CD4-positive, alpha-beta T cell treated with Interleukin-4 for 1 hour (primary cell): ENCODE measurements at regions not wholly inside any gene's neighbourhood (a gene's known extent, or its start where the extent isn't known, plus 50 kb on each side); places are given as distances from the start of the nearest gene placed in this dataset.

Experiments
- DNase-seq, 2 donors: peaks; one replicate each; pipeline ENCODE4 v3.0.0-alpha.2; 2020 to 2022

GRCh38 chr6:14728396-14729024 lies 517.4 kb upstream of the JARID2 start:
- peak in 1 of 2 donors; percentile 77 for DNase-seq

- DNase-seq, result peak in 1 of 2 donors; percentile 65
Measured at GRCh38 chr6:14729129-14729871, 516.6 kb upstream of the JARID2 start.

GRCh38 chr6:14730654-14731053 lies 515.2 kb upstream of the JARID2 start:
- no peak for DNase-seq

- DNase-seq, result no peak
Measured at GRCh38 chr6:14731611-14732010, 514.3 kb upstream of the JARID2 start.

GRCh38 chr6:14732226-14732843 lies 513.5 kb upstream of the JARID2 start:
- no peak for DNase-seq

GRCh38 chr6:14732844-14733757 lies 512.8 kb upstream of the JARID2 start:
- peak in 1 of 2 donors; percentile 65 for DNase-seq

GRCh38 chr6:14734052-14734415 lies 511.8 kb upstream of the JARID2 start:
- DNase-seq, result no peak

- peak; percentile 59 to 77 for DNase-seq
Measured at GRCh38 chr6:14734416-14735340, 511.2 kb upstream of the JARID2 start.

- DNase-seq, result no peak
Measured at GRCh38 chr6:14735956-14736486, 509.8 kb upstream of the JARID2 start.

- DNase-seq, result no peak
Measured at GRCh38 chr6:14736554-14736953, 509.3 kb upstream of the JARID2 start.

GRCh38 chr6:14738497-14738896 lies 507.4 kb upstream of the JARID2 start:
- DNase-seq, result no peak

- peak in 1 of 2 donors; percentile 68 for DNase-seq
Measured at GRCh38 chr6:14738933-14739332, 506.9 kb upstream of the JARID2 start.

- DNase-seq, result no peak
Measured at GRCh38 chr6:14739827-14740226, 506.0 kb upstream of the JARID2 start.

- no peak for DNase-seq
Measured at GRCh38 chr6:14742171-14742570, 503.7 kb upstream of the JARID2 start.

- DNase-seq, result no peak
Measured at GRCh38 chr6:14742680-14743079, 503.2 kb upstream of the JARID2 start.

GRCh38 chr6:14743144-14743473 lies 502.8 kb upstream of the JARID2 start:
- no peak for DNase-seq

- peak; percentile 35 to 85 for DNase-seq
Measured at GRCh38 chr6:14743474-14744211, 502.2 kb upstream of the JARID2 start.

- DNase-seq, result no peak
Measured at GRCh38 chr6:14744212-14744556, 501.7 kb upstream of the JARID2 start.

- no peak for DNase-seq
Measured at GRCh38 chr6:14746139-14746837, 499.6 kb upstream of the JARID2 start.

- no peak for DNase-seq
Measured at GRCh38 chr6:14747881-14748520, 497.9 kb upstream of the JARID2 start.
